ENCODE measurements at regions not wholly inside any gene's neighbourhood (a gene's known extent, or its start where the extent isn't known, plus 50 kb on each side); places are given as distances from the start of the nearest gene placed in this dataset.

DNA sequence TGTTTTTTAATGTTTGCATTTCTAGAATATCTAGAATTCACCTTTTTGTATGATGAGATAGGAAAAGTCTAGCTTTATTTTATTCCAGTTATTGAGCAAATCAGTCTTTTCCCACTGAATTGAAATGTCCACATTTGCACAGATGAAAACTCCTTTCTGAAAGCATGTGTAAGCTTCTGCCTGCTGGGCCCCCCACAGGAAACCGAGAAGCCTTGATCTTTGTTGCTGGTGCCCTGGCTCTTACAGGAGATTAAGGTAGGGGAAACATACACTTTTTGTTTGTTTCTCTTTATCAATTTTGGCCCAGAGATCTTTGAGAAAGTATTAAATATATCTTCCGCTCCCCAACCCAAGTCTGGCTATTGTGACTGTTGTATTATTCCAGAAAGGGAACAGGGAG is 87.2 kb upstream of the GNAZ start:
- DNase-seq (ENCODE audit: low spot score in 2 of 2, unreplicated experiment in 2 of 2), result no peak
- TF ChIP-seq, protein P1, sequence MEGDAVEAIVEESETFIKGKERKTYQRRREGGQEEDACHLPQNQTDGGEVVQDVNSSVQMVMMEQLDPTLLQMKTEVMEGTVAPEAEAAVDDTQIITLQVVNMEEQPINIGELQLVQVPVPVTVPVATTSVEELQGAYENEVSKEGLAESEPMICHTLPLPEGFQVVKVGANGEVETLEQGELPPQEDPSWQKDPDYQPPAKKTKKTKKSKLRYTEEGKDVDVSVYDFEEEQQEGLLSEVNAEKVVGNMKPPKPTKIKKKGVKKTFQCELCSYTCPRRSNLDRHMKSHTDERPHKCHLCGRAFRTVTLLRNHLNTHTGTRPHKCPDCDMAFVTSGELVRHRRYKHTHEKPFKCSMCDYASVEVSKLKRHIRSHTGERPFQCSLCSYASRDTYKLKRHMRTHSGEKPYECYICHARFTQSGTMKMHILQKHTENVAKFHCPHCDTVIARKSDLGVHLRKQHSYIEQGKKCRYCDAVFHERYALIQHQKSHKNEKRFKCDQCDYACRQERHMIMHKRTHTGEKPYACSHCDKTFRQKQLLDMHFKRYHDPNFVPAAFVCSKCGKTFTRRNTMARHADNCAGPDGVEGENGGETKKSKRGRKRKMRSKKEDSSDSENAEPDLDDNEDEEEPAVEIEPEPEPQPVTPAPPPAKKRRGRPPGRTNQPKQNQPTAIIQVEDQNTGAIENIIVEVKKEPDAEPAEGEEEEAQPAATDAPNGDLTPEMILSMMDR (IDR thresholded peaks at IDR 0.05; ENCODE audit: unreplicated experiment), result no peak
- Mint-ChIP-seq H3K36me3 (no peaks in the 10 kb centered on the region), H3K27me3 (ENCODE audit: low read depth) (peaks cover 28% of the 10 kb centered on the region), H3K27ac (no peak overlapping the region), H3K9me3 (peaks cover 29% of the 10 kb centered on the region), H3K4me3 (no peak overlapping the region), H3K4me1 (no peaks in the 10 kb centered on the region)

DNA sequence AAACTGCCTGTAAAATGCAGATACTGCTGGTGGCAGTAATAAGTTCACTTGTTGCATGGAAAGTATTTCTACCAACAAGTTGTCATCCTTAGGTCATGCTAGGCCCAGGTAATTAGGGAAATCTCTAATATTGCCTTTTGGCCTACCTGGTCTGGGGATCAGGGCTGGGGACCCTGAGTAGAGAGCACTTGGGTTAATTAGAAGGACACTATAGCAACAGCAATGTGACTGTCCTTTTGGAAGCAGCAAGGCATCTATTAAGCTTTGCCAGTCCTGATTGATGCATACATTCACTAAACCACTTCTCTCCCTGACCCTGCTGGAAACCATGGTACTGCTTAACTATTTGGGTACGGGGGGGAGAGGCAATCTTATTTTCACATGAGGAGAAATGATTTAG is 86.5 kb upstream of the GNAZ start:
- H3K27me3 Mint-ChIP-seq (ENCODE audit: low read depth), result peaks cover 32% of the 10 kb centered on the region
- TF ChIP-seq, protein P1 (IDR thresholded peaks at IDR 0.05; ENCODE audit: unreplicated experiment), result no peak
- no peak overlapping the region for H3K27ac Mint-ChIP-seq
- H3K36me3 Mint-ChIP-seq, result no peaks in the 10 kb centered on the region
- H3K4me1 Mint-ChIP-seq, result no peaks in the 10 kb centered on the region
- no peak overlapping the region for H3K4me3 Mint-ChIP-seq
- DNase-seq (ENCODE audit: low spot score in 2 of 2, unreplicated experiment in 2 of 2), result no peak
- H3K9me3 Mint-ChIP-seq, result peaks cover 28% of the 10 kb centered on the region

DNA sequence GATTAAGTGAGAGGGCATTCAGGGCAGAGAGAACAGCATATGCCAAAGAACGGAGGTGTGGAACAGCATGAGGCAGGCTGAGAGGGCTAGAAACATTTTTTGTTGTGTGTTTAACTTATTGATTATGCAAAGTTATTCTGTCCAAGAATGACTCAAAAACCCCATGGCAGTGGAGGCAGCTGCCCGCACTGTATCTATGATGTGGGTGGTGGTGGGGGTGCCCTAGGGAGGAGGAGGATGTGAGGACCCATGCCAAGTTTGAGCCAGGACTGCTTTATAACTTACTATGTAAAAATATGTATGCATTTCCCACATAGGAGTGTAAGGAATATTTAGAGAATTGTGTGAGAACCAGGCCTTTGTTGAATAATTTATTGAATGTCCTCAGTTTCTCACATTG is 85.4 kb upstream of the GNAZ start:
- no peaks in the 10 kb centered on the region for H3K4me1 Mint-ChIP-seq
- peaks cover 34% of the 10 kb centered on the region for H3K27me3 Mint-ChIP-seq (ENCODE audit: low read depth)
- H3K27ac Mint-ChIP-seq, result no peak overlapping the region
- DNase-seq (ENCODE audit: low spot score in 2 of 2, unreplicated experiment in 2 of 2), result no peak
- no peaks in the 10 kb centered on the region for H3K36me3 Mint-ChIP-seq
- H3K9me3 Mint-ChIP-seq, result peaks cover 20% of the 10 kb centered on the region
- H3K4me3 Mint-ChIP-seq, result no peak overlapping the region
- TF ChIP-seq, protein P1 (IDR thresholded peaks at IDR 0.05; ENCODE audit: unreplicated experiment), result no peak

DNA sequence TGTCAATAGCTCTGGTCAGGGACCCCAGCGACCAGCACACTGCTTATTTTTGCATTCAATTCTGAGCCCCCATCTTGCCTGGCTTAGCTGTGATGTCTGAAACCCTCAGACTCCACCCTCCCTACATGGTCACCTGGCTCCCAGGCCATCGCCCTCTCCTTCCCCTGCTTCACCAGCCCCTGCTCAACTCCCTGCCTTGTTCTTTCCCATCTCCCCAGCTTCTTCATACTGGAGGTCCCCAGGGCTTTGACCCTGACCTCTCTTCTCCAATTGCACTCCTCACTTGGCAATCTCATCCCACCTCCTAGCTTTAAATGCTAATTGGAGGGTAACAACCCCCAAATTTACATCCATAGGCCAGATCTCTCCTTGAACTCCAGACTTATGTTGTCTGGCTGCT is 84.3 kb upstream of the GNAZ start:
- no peaks in the 10 kb centered on the region for H3K36me3 Mint-ChIP-seq
- peaks cover 13% of the 10 kb centered on the region for H3K9me3 Mint-ChIP-seq
- H3K27ac Mint-ChIP-seq, result no peak overlapping the region
- peaks cover 42% of the 10 kb centered on the region for H3K27me3 Mint-ChIP-seq (ENCODE audit: low read depth)
- TF ChIP-seq, protein P1 (IDR thresholded peaks at IDR 0.05; ENCODE audit: unreplicated experiment), result no peak
- no peak overlapping the region for H3K4me3 Mint-ChIP-seq
- DNase-seq (ENCODE audit: low spot score in 2 of 2, unreplicated experiment in 2 of 2), result no peak
- H3K4me1 Mint-ChIP-seq, result no peaks in the 10 kb centered on the region

DNA sequence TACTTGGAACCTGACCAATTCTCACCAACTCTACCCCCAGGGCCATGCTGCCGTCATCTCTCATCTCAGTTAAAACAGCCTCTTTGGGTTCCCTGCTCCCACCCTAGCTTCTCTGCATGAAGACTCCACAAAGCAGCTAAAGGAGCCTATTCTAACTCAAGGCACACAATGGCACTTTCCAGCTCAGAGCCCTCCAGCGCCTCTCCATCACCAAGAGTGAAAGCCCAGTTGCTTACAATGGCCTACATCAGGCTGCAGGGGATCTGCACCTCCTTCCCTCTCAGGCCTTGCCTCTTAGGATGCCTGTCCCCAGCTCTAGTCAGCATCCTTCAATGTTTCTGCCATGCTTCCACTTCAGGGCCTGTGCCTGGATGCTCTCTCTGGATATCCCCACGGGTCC is 83.7 kb upstream of the GNAZ start:
- Mint-ChIP-seq H3K36me3 (no peaks in the 10 kb centered on the region), H3K4me1 (no peaks in the 10 kb centered on the region), H3K27ac (no peak overlapping the region), H3K27me3 (ENCODE audit: low read depth) (peaks cover 43% of the 10 kb centered on the region), H3K9me3 (peaks cover 10% of the 10 kb centered on the region), H3K4me3 (no peak overlapping the region)
- TF ChIP-seq, protein P1 (IDR thresholded peaks at IDR 0.05; ENCODE audit: unreplicated experiment), result no peak
- DNase-seq (ENCODE audit: low spot score in 2 of 2, unreplicated experiment in 2 of 2), result no peak

DNA sequence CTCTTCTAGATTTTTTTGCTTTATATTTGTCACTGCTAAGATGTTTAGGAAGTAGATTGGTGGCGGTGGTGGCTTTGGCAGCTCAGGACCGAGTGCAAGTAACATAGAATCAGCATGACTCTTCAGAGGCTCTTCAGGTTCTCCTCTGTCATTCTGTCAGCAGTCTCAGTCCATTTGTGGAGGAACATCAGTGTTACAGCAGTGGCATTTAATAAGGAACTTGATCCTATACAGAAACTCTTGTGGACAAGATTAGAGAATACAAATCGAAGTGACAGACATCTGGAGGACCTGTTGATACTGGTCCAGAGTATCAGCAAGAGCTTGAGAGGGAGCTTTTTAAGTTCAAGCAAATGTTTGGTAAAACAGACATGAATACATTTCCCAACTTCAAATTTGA is 82.2 kb upstream of the GNAZ start:
- Mint-ChIP-seq H3K4me3 (no peak overlapping the region), H3K4me1 (no peaks in the 10 kb centered on the region), H3K9me3 (no peaks in the 10 kb centered on the region), H3K27me3 (ENCODE audit: low read depth) (peaks cover 56% of the 10 kb centered on the region), H3K27ac (no peak overlapping the region), H3K36me3 (no peaks in the 10 kb centered on the region)
- TF ChIP-seq, protein P1 (IDR thresholded peaks at IDR 0.05; ENCODE audit: unreplicated experiment), result no peak
- no peak for DNase-seq (ENCODE audit: low spot score in 2 of 2, unreplicated experiment in 2 of 2)

All from mesothelial cell of epicardium (in vitro differentiated cells).